Thoracic aorta (tissue), 2 donors: ENCODE measurements at regions not wholly inside any gene's neighbourhood (a gene's known extent, or its start where the extent isn't known, plus 50 kb on each side); places are given as distances from the start of the nearest gene placed in this dataset.

ENCODE experiments used
- ATAC-seq: fragments of 150-250 bp; one replicate; pipeline ENCODE4 v1.8.0; 2017; ENCODE audit warnings: low read depth; ENCODE audit not compliant: insufficient number of reproducible peaks, low FRiP score
- DNase-seq: peaks from one replicate; pipeline ENCODE4 v3.0.0-alpha.2; 2020; ENCODE audit warnings: low spot score
- H3K27ac ChIP-seq, 2 donors: fragments of 200-600 bp; sonication (generic); 1 replicate in 1 of 2; 2 replicates in 1 of 2; pipeline ENCODE4 v1.5.1; 2016; ENCODE audit warnings: mild to moderate bottlenecking in 2 of 2, moderate library complexity in 2 of 2
- H3K27me3 ChIP-seq: fragments of 200-600 bp; sonication (generic); replicated peaks from 2 replicates; pipeline ENCODE4 v1.6.0; 2016; ENCODE audit warnings: mild to moderate bottlenecking; ENCODE audit not compliant: insufficient read depth
- H3K36me3 ChIP-seq: fragments of 200-600 bp; sonication (generic); one replicate; pipeline ENCODE4 v1.5.1; 2016
- H3K4me1 ChIP-seq, 2 donors: fragments of 200-600 bp; sonication (generic); 1 replicate in 1 of 2; 2 replicates in 1 of 2; pipeline versions ENCODE4 v1.5.1 to v1.6.0; 2016; ENCODE audit warnings: low read depth in 2 of 2, mild to moderate bottlenecking in 1 of 2; ENCODE audit not compliant: control insufficient read depth in 1 of 2
- H3K4me3 ChIP-seq: fragments of 200-600 bp; sonication (generic); 2 replicates; pipeline ENCODE4 v1.5.1; 2016; ENCODE audit warnings: mild to moderate bottlenecking
- H3K9me3 ChIP-seq: fragments of 200-600 bp; sonication (generic); 2 replicates; pipeline ENCODE4 v1.5.1; 2016
- TF ChIP-seq, protein P1 (sequence below): fragments of 200-600 bp; sonication (generic); IDR thresholded peaks from one replicate; pipeline ENCODE4 v1.5.1; 2019; ENCODE audit warnings: antibody characterized with exemption

- ATAC-seq, result no peak
- TF ChIP-seq, protein P1, sequence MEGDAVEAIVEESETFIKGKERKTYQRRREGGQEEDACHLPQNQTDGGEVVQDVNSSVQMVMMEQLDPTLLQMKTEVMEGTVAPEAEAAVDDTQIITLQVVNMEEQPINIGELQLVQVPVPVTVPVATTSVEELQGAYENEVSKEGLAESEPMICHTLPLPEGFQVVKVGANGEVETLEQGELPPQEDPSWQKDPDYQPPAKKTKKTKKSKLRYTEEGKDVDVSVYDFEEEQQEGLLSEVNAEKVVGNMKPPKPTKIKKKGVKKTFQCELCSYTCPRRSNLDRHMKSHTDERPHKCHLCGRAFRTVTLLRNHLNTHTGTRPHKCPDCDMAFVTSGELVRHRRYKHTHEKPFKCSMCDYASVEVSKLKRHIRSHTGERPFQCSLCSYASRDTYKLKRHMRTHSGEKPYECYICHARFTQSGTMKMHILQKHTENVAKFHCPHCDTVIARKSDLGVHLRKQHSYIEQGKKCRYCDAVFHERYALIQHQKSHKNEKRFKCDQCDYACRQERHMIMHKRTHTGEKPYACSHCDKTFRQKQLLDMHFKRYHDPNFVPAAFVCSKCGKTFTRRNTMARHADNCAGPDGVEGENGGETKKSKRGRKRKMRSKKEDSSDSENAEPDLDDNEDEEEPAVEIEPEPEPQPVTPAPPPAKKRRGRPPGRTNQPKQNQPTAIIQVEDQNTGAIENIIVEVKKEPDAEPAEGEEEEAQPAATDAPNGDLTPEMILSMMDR, result no peak
- no peak for DNase-seq
- Histone ChIP-seq H3K9me3 (no peaks in the 10 kb centered on the region), H3K27ac (no peak overlapping the region), H3K4me1 (no peaks in the 10 kb centered on the region), H3K4me3 (no peak overlapping the region), H3K36me3 (no peaks in the 10 kb centered on the region), H3K27me3 (no peaks in the 10 kb centered on the region)
These were observed 816.9 kb upstream of the LUZP2 start for GRCh38 chr11:23679981-23680380.

DNA sequence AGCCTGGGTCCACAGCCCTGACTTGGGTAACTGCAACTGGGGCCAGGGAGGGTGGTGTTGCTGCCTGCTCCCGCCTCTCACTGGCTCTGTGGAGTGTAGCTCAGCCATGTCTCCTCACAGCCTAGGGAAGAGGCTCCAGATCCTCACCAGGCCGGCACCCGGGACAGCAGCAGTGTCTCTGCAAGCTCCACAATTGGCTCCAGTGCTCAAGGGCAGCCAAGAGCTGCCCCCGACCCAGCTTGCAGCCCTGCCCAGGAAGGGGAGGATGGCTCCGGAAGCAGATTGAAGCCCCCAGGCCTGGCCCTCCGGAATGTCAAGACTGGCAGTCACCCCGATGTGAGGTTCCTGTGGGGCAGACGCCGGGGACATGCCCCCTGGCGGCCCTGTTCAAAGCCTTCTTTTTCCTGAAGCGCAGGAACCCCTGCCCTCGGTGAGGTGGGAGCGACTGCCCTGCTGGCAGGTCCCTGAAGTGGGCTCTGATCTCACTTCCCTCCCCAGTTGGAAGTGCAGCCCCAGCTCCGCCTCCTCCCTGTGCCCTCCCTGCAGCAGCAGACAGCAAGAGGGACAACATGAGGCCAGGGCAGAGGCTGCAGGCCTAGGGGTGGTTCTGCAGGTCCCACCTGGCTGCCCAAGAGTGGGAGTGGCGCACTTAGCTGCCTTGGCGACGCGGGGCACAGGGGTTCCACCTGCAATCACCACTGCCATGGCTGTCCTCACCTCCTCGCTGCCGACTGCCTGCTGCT is 816.2 kb upstream of the LUZP2 start:
- TF ChIP-seq, protein P1, result no peak
- Histone ChIP-seq H3K27ac (no peak overlapping the region), H3K4me1 (no peaks in the 10 kb centered on the region), H3K36me3 (no peaks in the 10 kb centered on the region), H3K27me3 (no peaks in the 10 kb centered on the region), H3K9me3 (no peaks in the 10 kb centered on the region), H3K4me3 (no peak overlapping the region)
- DNase-seq, result no peak
- no peak for ATAC-seq

DNA sequence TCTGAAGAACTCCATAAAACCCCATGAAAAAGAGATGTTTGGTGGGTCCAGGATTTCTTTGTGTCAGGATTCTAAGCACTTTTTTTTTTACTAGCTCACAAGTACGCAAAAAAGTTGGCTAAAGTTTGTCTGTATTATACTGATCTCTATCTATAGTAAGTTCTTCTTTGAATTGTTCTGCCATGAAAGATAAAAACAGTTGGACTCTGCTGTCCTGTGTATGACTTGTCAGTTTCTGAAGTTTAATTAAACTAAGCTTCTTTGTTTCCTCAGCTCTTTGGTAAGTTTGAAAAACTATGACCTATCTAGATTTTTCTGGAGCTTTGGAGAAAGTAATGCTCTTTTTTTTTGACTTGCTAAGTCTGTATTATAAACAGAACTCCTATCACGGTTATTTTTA is 812.2 kb upstream of the LUZP2 start:
- no peak for ATAC-seq
- DNase-seq, result no peak
- Histone ChIP-seq H3K36me3 (no peaks in the 10 kb centered on the region), H3K4me1 (no peaks in the 10 kb centered on the region), H3K4me3 (no peak overlapping the region), H3K27ac (no peak overlapping the region), H3K9me3 (no peaks in the 10 kb centered on the region), H3K27me3 (no peaks in the 10 kb centered on the region)
- TF ChIP-seq, protein P1, result no peak

- no peaks in the 10 kb centered on the region for H3K4me1 ChIP-seq
- H3K27ac ChIP-seq, result no peak overlapping the region
- no peaks in the 10 kb centered on the region for H3K27me3 ChIP-seq
- DNase-seq, result no peak
- ATAC-seq, result no peak
- no peaks in the 10 kb centered on the region for H3K36me3 ChIP-seq
- TF ChIP-seq, protein P1, result no peak
- H3K9me3 ChIP-seq, result no peaks in the 10 kb centered on the region
- H3K4me3 ChIP-seq, result no peak overlapping the region
These were observed 808.9 kb upstream of the LUZP2 start for GRCh38 chr11:23687991-23688390.

- no peaks in the 10 kb centered on the region for H3K4me1 ChIP-seq
- no peak overlapping the region for H3K27ac ChIP-seq
- TF ChIP-seq, protein P1, result no peak
- ATAC-seq (no peak), DNase-seq (no peak)
- no peaks in the 10 kb centered on the region for H3K9me3 ChIP-seq
- H3K27me3 ChIP-seq, result no peaks in the 10 kb centered on the region
- no peaks in the 10 kb centered on the region for H3K36me3 ChIP-seq
- H3K4me3 ChIP-seq, result no peak overlapping the region
These were observed 808.4 kb upstream of the LUZP2 start for GRCh38 chr11:23688411-23688810.
